ENCODE measurements at regions not wholly inside any gene's neighbourhood (a gene's known extent, or its start where the extent isn't known, plus 50 kb on each side); places are given as distances from the start of the nearest gene placed in this dataset.

- no peak for TF ChIP-seq ZSCAN16 (tag by site-specific recombination; IDR thresholded peaks at IDR 0.05)
- TF ChIP-seq GLIS2 (tag by site-specific recombination; IDR thresholded peaks at IDR 0.05), result no peak
- no peak for TF ChIP-seq ZNF121 (tag by site-specific recombination; IDR thresholded peaks at IDR 0.05)
- no peak for TF ChIP-seq ZFHX2 (tag by site-specific recombination; conservative IDR thresholded peaks at IDR 0.05)
Measured at GRCh38 chr12:87441511-87441910, 587.7 kb downstream of the C12orf50 start (continued).

- Histone ChIP-seq H3K4me3 (ENCODE audit: low read depth, low read length) (no peak overlapping the region), H3K27ac (ENCODE audit: extremely low read depth, low read depth, low read length) (no peak overlapping the region), H3K4me1 (ENCODE audit: control insufficient read depth, insufficient read depth, low read length) (no peaks in the 10 kb centered on the region), H3K36me3 (ENCODE audit: control insufficient read depth in 2 of 2, insufficient read depth in 1 of 2, low read length in 2 of 2) (no peaks in the 10 kb centered on the region), H3K9me3 (ENCODE audit: control insufficient read depth, insufficient read depth, low read depth, low read length) (no peaks in the 10 kb centered on the region)
- CTCF ChIA-PET, result no interaction called here
- TF ChIP-seq ZNF416 (tag by site-specific recombination; IDR thresholded peaks at IDR 0.05), result no peak
- no peak for TF ChIP-seq ZNF221 (tag by site-specific recombination; IDR thresholded peaks at IDR 0.05; ENCODE audit: borderline replicate concordance)
- TF ChIP-seq, protein P1, sequence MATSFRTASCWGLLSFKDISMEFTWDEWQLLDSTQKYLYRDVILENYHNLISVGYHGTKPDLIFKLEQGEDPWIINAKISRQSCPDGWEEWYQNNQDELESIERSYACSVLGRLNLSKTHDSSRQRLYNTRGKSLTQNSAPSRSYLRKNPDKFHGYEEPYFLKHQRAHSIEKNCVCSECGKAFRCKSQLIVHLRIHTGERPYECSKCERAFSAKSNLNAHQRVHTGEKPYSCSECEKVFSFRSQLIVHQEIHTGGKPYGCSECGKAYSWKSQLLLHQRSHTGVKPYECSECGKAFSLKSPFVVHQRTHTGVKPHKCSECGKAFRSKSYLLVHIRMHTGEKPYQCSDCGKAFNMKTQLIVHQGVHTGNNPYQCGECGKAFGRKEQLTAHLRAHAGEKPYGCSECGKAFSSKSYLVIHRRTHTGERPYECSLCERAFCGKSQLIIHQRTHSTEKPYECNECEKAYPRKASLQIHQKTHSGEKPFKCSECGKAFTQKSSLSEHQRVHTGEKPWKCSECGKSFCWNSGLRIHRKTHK (tag by site-specific recombination; IDR thresholded peaks at IDR 0.05), result no peak
- peak; percentile 28; the same call in 1 of the 2 replicates for TF ChIP-seq TRIM28 (IDR thresholded peaks at IDR 0.05; ENCODE audit: borderline replicate concordance, low read length)
- TF ChIP-seq SP7 (tag by site-specific recombination; IDR thresholded peaks at IDR 0.05), result no peak
- TF ChIP-seq PRDM1 (tag by site-specific recombination; IDR thresholded peaks at IDR 0.05), result no peak
- TF ChIP-seq ZNF148 (tag by site-specific recombination; IDR thresholded peaks at IDR 0.05; ENCODE audit: borderline replicate concordance), result no peak
- POLR2A ChIA-PET, result no interaction called here
Measured at GRCh38 chr12:87439990-87440827, 589.0 kb downstream of the C12orf50 start.

- H3K4me3 ChIP-seq (ENCODE audit: low read depth, low read length), result no peak overlapping the region
- CTCF ChIA-PET, result no interaction called here
- POLR2A ChIA-PET, result no interaction called here
- H3K9me3 ChIP-seq (ENCODE audit: control insufficient read depth, insufficient read depth, low read depth, low read length), result no peaks in the 10 kb centered on the region
- H3K27ac ChIP-seq (ENCODE audit: extremely low read depth, low read depth, low read length), result no peak overlapping the region
- no peaks in the 10 kb centered on the region for H3K4me1 ChIP-seq (ENCODE audit: control insufficient read depth, insufficient read depth, low read length)
- H3K36me3 ChIP-seq (ENCODE audit: control insufficient read depth in 2 of 2, insufficient read depth in 1 of 2, low read length in 2 of 2), result no peaks in the 10 kb centered on the region
- no peak for TF ChIP-seq EGR2 (tag by site-specific recombination; IDR thresholded peaks at IDR 0.05; ENCODE audit: low read depth)
- no peak for TF ChIP-seq GLI4 (tag by site-specific recombination; IDR thresholded peaks at IDR 0.05)
- TF ChIP-seq, protein P2, sequence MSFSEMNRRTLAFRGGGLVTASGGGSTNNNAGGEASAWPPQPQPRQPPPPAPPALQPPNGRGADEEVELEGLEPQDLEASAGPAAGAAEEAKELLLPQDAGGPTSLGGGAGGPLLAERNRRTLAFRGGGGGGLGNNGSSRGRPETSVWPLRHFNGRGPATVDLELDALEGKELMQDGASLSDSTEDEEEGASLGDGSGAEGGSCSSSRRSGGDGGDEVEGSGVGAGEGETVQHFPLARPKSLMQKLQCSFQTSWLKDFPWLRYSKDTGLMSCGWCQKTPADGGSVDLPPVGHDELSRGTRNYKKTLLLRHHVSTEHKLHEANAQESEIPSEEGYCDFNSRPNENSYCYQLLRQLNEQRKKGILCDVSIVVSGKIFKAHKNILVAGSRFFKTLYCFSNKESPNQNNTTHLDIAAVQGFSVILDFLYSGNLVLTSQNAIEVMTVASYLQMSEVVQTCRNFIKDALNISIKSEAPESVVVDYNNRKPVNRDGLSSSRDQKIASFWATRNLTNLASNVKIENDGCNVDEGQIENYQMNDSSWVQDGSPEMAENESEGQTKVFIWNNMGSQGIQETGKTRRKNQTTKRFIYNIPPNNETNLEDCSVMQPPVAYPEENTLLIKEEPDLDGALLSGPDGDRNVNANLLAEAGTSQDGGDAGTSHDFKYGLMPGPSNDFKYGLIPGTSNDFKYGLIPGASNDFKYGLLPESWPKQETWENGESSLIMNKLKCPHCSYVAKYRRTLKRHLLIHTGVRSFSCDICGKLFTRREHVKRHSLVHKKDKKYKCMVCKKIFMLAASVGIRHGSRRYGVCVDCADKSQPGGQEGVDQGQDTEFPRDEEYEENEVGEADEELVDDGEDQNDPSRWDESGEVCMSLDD (tag by site-specific recombination; IDR thresholded peaks at IDR 0.05), result no peak
- TF ChIP-seq ZBTB48 (tag by site-specific recombination; IDR thresholded peaks at IDR 0.05), result no peak
- TF ChIP-seq, protein P3, sequence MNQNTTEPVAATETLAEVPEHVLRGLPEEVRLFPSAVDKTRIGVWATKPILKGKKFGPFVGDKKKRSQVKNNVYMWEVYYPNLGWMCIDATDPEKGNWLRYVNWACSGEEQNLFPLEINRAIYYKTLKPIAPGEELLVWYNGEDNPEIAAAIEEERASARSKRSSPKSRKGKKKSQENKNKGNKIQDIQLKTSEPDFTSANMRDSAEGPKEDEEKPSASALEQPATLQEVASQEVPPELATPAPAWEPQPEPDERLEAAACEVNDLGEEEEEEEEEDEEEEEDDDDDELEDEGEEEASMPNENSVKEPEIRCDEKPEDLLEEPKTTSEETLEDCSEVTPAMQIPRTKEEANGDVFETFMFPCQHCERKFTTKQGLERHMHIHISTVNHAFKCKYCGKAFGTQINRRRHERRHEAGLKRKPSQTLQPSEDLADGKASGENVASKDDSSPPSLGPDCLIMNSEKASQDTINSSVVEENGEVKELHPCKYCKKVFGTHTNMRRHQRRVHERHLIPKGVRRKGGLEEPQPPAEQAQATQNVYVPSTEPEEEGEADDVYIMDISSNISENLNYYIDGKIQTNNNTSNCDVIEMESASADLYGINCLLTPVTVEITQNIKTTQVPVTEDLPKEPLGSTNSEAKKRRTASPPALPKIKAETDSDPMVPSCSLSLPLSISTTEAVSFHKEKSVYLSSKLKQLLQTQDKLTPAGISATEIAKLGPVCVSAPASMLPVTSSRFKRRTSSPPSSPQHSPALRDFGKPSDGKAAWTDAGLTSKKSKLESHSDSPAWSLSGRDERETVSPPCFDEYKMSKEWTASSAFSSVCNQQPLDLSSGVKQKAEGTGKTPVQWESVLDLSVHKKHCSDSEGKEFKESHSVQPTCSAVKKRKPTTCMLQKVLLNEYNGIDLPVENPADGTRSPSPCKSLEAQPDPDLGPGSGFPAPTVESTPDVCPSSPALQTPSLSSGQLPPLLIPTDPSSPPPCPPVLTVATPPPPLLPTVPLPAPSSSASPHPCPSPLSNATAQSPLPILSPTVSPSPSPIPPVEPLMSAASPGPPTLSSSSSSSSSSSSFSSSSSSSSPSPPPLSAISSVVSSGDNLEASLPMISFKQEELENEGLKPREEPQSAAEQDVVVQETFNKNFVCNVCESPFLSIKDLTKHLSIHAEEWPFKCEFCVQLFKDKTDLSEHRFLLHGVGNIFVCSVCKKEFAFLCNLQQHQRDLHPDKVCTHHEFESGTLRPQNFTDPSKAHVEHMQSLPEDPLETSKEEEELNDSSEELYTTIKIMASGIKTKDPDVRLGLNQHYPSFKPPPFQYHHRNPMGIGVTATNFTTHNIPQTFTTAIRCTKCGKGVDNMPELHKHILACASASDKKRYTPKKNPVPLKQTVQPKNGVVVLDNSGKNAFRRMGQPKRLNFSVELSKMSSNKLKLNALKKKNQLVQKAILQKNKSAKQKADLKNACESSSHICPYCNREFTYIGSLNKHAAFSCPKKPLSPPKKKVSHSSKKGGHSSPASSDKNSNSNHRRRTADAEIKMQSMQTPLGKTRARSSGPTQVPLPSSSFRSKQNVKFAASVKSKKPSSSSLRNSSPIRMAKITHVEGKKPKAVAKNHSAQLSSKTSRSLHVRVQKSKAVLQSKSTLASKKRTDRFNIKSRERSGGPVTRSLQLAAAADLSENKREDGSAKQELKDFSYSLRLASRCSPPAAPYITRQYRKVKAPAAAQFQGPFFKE (tag by site-specific recombination; IDR thresholded peaks at IDR 0.05; ENCODE audit: borderline replicate concordance), result no peak
- TF ChIP-seq ZNF280C (tag by site-specific recombination; IDR thresholded peaks at IDR 0.05), result no peak
Measured at GRCh38 chr12:87430444-87430843, 598.8 kb downstream of the C12orf50 start.
